Hepatocyte (in vitro differentiated cells): ENCODE measurements at regions not wholly inside any gene's neighbourhood (a gene's known extent, or its start where the extent isn't known, plus 50 kb on each side); places are given as distances from the start of the nearest gene placed in this dataset.
"Not testable (repeated sequence)": the region's sequence is repeated elsewhere in the genome, so short reads cannot be mapped to it uniquely, and the experiment has no call there.

Experiments used
- DNase-seq: peaks from one replicate; pipeline ENCODE4 v3.0.0-alpha.2; 2016; ENCODE audit warnings: low spot score
- H2AFZ ChIP-seq: fragments of 200-600 bp; sonication (generic); 2 replicates; pipeline ENCODE4 v1.6.0; 2016; ENCODE audit warnings: antibody characterized with exemption, mild to moderate bottlenecking
- H3K27ac ChIP-seq: fragments of 200-600 bp; sonication (generic); 2 replicates; pipeline ENCODE4 v1.5.1; 2016; ENCODE audit warnings: mild to moderate bottlenecking
- H3K27me3 ChIP-seq: fragments of 200-600 bp; sonication (generic); 2 replicates; pipeline ENCODE4 v1.6.1; 2016
- H3K36me3 ChIP-seq: fragments of 200-600 bp; sonication (generic); replicated peaks from 2 replicates; pipeline ENCODE4 v1.5.1; 2016; ENCODE audit warnings: low read depth; ENCODE audit not compliant: insufficient read depth
- H3K4me1 ChIP-seq: fragments of 200-600 bp; sonication (generic); 2 replicates; pipeline ENCODE4 v1.5.1; 2016; ENCODE audit warnings: mild to moderate bottlenecking, moderate library complexity; ENCODE audit not compliant: insufficient read depth
- H3K4me2 ChIP-seq: fragments of 200-600 bp; sonication (generic); 2 replicates; pipeline ENCODE4 v1.6.0; 2016
- H3K4me3 ChIP-seq: fragments of 200-600 bp; sonication (generic); 2 replicates; pipeline ENCODE4 v1.5.1; 2016; ENCODE audit warnings: mild to moderate bottlenecking
- H3K79me2 ChIP-seq: fragments of 200-600 bp; sonication (generic); 2 replicates; pipeline ENCODE4 v1.6.0; 2017; ENCODE audit warnings: mild to moderate bottlenecking
- H3K9me2 ChIP-seq: fragments of 200-600 bp; sonication (generic); replicated peaks from 2 replicates; pipeline ENCODE4 v1.6.0; 2017; ENCODE audit warnings: mild to moderate bottlenecking; ENCODE audit not compliant: insufficient read depth
- H3K9me3 ChIP-seq: fragments of 200-600 bp; sonication (generic); 2 replicates; pipeline ENCODE4 v1.5.1; 2016; ENCODE audit warnings: low read depth, mild to moderate bottlenecking
- H4K20me1 ChIP-seq: fragments of 200-600 bp; sonication (generic); 2 replicates; pipeline ENCODE4 v1.6.0; 2016; ENCODE audit warnings: mild to moderate bottlenecking; ENCODE audit not compliant: insufficient read depth, poor library complexity, severe bottlenecking
- CTCF ChIP-seq: fragments of 200-600 bp; sonication (generic); IDR thresholded peaks from 2 replicates; pipeline ENCODE4 v1.5.1; 2016; ENCODE audit warnings: antibody characterized with exemption, mild to moderate bottlenecking; ENCODE audit not compliant: poor library complexity
- EZH2 ChIP-seq: fragments of 200-600 bp; sonication (generic); IDR thresholded peaks from 2 replicates; pipeline ENCODE4 v1.6.1; 2016; ENCODE audit warnings: antibody characterized with exemption, mild to moderate bottlenecking, borderline replicate concordance
- EZH2phosphoT487 ChIP-seq: fragments of 200-600 bp; sonication (generic); IDR thresholded peaks from one replicate; pipeline ENCODE4 v1.6.1; 2018; ENCODE audit warnings: antibody characterized with exemption, mild to moderate bottlenecking, low read depth, moderate library complexity; ENCODE audit not compliant: unreplicated experiment, severe bottlenecking
- WGBS: methylation state at CpG from one replicate; pipeline ENCODE4 v1.1.6; 2016; ENCODE audit warnings: low lambda C conversion rate; ENCODE audit errors: missing lambda C conversion rate; 5-methylcytosine and 5-hydroxymethylcytosine counted together

- Histone ChIP-seq H2AFZ (no peak overlapping the region), H3K27me3 (no peaks in the 10 kb centered on the region), H3K9me2 (no peaks in the 10 kb centered on the region), H3K4me2 (no peak overlapping the region), H3K36me3 (no peaks in the 10 kb centered on the region), H3K4me3 (no peak overlapping the region), H3K9me3 (no peaks in the 10 kb centered on the region), H3K4me1 (no peaks in the 10 kb centered on the region), H3K79me2 (no peaks in the 10 kb centered on the region), H3K27ac (no peak overlapping the region), H4K20me1 (no peaks in the 10 kb centered on the region)
- TF ChIP-seq EZH2phosphoT487 (no peak), CTCF (no peak)
- DNase-seq = no peak
- WGBS = 67% methylated on average over 2 of the region's 2 CpGs
Measured at GRCh38 chr1:199832451-199832850, 195.1 kb upstream of the NR5A2 start.

DNA sequence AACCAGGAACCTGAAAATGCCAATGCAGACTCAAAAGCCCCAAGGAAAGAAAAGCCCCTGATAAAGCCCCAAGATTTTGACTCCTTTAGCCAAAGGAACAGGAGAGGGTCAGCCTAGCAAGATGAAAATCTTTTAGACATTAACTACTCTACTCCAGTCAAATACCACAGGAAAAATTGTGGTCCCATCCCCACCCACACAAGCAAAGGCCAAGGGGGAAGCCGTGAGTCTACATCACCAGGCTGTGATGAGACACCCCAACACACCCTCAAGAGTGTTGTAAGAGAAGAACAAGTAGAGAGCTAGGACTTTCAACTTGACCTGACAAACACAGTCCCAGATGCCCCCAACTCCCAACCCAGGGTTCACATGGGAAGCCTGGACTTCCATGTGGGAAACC, 192.8 kb upstream of the NR5A2 start:
- no peaks in the 10 kb centered on the region for H3K9me3 ChIP-seq
- H2AFZ ChIP-seq = no peak overlapping the region
- no peaks in the 10 kb centered on the region for H4K20me1 ChIP-seq
- no peak for TF ChIP-seq EZH2phosphoT487
- no peak for TF ChIP-seq CTCF
- no peak for TF ChIP-seq EZH2
- H3K79me2 ChIP-seq = no peaks in the 10 kb centered on the region
- H3K4me1 ChIP-seq = no peaks in the 10 kb centered on the region
- WGBS = 100% methylated on average over 1 of the region's 1 CpG
- H3K27ac ChIP-seq = no peak overlapping the region
- no peak for DNase-seq
- no peaks in the 10 kb centered on the region for H3K36me3 ChIP-seq
- no peaks in the 10 kb centered on the region for H3K27me3 ChIP-seq
- H3K9me2 ChIP-seq = no peaks in the 10 kb centered on the region
- H3K4me2 ChIP-seq = no peak overlapping the region
- no peak overlapping the region for H3K4me3 ChIP-seq

DNA sequence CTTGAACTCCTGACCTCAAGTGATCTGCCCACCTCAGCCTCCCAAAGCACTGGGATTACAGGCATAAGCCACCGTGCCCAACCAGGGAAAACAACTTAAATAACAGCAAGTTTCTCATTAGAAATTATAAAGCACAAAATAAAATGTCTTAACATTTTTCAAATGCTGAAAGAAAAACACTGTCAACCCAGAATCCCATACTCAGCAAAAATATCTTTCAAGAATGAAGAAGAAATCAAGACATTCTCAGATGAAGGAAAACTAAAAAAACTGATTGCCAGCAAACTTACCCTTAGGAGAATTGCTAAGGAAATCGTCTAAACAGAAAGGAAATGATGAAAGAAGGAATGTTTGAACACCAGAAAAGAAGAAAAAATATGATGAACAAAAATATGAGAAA, 191.1 kb upstream of the NR5A2 start:
- H3K36me3 ChIP-seq = no peaks in the 10 kb centered on the region
- no peaks in the 10 kb centered on the region for H3K79me2 ChIP-seq
- no peaks in the 10 kb centered on the region for H4K20me1 ChIP-seq
- no peaks in the 10 kb centered on the region for H3K4me1 ChIP-seq
- no peaks in the 10 kb centered on the region for H3K9me3 ChIP-seq
- TF ChIP-seq EZH2phosphoT487 = no peak
- TF ChIP-seq EZH2 = no peak
- TF ChIP-seq CTCF = no peak
- no peaks in the 10 kb centered on the region for H3K27me3 ChIP-seq
- 67% methylated on average over 2 of the region's 2 CpGs for WGBS
- DNase-seq = no peak
- no peak overlapping the region for H3K4me3 ChIP-seq
- H3K9me2 ChIP-seq = no peaks in the 10 kb centered on the region
- H3K4me2 ChIP-seq = no peak overlapping the region
- no peak overlapping the region for H2AFZ ChIP-seq
- H3K27ac ChIP-seq = no peak overlapping the region

- Histone ChIP-seq H3K4me1 (no peaks in the 10 kb centered on the region), H3K27ac (no peak overlapping the region), H3K9me2 (no peaks in the 10 kb centered on the region), H3K27me3 (no peaks in the 10 kb centered on the region), H4K20me1 (no peaks in the 10 kb centered on the region), H2AFZ (no peak overlapping the region), H3K4me2 (no peak overlapping the region), H3K79me2 (no peaks in the 10 kb centered on the region), H3K9me3 (no peaks in the 10 kb centered on the region), H3K4me3 (no peak overlapping the region), H3K36me3 (no peaks in the 10 kb centered on the region)
- no peak for DNase-seq
- TF ChIP-seq CTCF = no peak
- TF ChIP-seq EZH2 = no peak
- no peak for TF ChIP-seq EZH2phosphoT487
- WGBS = 74% methylated on average over 1 of the region's 1 CpG
Measured at GRCh38 chr1:199837321-199837720, 190.2 kb upstream of the NR5A2 start.

GRCh38 chr1:199839608-199840007, 187.9 kb upstream of the NR5A2 start:
- not testable (repeated sequence) for H3K9me2 ChIP-seq, H3K4me1 ChIP-seq, H3K4me3 ChIP-seq, H3K79me2 ChIP-seq, H4K20me1 ChIP-seq, H2AFZ ChIP-seq, H3K4me2 ChIP-seq, H3K9me3 ChIP-seq, DNase-seq, H3K27ac ChIP-seq, H3K36me3 ChIP-seq, H3K27me3 ChIP-seq
- over 99% methylated on average over 8 of the region's 8 CpGs for WGBS

DNA sequence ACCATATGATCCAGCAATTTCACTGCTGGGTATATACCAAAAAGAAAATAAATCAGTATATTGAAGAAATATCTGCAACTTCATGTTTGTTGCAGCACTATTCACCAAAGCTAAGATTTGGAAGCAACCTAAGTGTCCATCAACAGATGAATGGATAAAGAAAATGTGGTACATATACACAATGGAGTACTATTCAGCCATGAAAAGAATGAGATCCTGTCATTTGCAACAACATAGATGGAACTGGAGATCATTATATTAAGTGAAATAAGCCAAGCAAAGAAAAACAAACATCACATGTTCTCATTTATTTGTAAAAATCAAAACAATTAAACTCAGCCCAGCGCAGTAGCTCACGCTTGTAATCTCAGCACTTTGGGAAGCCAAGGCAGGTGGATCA, 184.4 kb upstream of the NR5A2 start:
- not testable (repeated sequence) for H3K9me3 ChIP-seq, H3K27me3 ChIP-seq, DNase-seq, H3K79me2 ChIP-seq, H3K4me1 ChIP-seq, H3K4me3 ChIP-seq, H4K20me1 ChIP-seq, H3K27ac ChIP-seq, H3K4me2 ChIP-seq, H3K9me2 ChIP-seq, H3K36me3 ChIP-seq, H2AFZ ChIP-seq
- 100% methylated on average over 2 of the region's 2 CpGs for WGBS
